ENCODE measurements at regions not wholly inside any gene's neighbourhood (a gene's known extent, or its start where the extent isn't known, plus 50 kb on each side); places are given as distances from the start of the nearest gene placed in this dataset.
A peak's percentile ranks its signal among the peaks of the same experiment; 100 is the strongest.

- peak; percentile 18 to 53 for DNase-seq
These were observed 195.2 kb upstream of the DPPA4 start for GRCh38 chr3:109532257-109533216.

DNA sequence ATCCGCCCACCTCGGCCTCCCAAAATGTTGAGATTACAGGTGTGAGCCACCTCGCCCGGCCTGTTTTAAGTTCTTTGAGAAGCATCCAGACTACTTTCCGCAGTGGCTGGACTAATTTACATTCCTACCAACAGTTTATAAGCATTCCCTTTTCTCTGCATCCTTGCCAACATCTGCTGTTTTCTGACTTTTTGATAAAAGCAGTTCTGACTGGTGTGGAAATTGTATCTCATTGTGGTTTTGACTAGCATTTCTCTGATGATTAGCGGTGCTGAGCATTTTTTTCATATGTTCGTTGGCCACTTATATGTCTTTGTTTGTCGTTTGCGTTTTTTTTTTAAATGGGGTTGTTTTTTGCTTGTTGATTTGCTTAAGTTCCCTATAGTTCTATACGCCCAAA lies 208.4 kb upstream of the DPPA4 start:
- no peak for DNase-seq

DNA sequence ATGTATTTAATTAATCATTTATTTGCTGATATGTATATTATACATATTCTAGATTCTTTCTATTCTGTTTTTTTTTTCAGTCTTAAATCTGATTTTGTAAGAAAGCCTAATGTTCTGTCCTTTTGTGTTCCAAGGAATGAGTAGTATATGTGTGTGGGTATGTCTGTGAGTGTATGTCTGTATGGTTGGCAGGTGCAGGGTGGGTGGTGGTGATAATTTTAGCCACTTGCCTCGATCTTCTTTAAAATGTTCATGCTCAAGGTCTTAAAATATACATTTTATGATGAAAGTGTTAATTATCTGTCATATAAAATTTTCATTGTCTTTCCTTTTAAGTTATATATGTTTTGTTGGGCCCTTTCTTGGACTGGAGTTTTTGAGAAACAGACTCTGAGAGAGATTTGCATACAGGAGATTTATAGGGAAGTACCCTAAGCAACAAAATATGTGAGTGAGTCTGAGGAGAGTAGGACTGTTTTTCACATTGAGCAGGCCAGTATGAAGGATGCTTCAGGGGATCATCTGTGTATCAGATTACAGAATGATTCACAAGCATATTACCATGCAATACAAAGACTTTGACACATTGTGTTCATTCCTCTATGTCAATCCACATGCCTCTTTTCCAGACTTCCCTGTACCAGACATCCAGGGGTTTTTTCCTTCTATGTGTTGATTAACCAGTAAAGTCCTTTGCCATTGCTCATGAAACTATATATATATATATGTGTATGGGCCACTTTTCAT lies 211.0 kb upstream of the DPPA4 start:
- no peak for DNase-seq

GRCh38 chr3:109553591-109554371 lies 216.4 kb upstream of the DPPA4 start:
- DNase-seq, result no peak

GRCh38 chr3:109559389-109559788 lies 222.0 kb upstream of the DPPA4 start:
- no peak for DNase-seq

GRCh38 chr3:109563149-109563548 lies 225.8 kb upstream of the DPPA4 start:
- peak; percentile 6 to 47 for DNase-seq

- DNase-seq, result no peak
These were observed 231.9 kb upstream of the DPPA4 start for GRCh38 chr3:109569135-109569846.

DNA sequence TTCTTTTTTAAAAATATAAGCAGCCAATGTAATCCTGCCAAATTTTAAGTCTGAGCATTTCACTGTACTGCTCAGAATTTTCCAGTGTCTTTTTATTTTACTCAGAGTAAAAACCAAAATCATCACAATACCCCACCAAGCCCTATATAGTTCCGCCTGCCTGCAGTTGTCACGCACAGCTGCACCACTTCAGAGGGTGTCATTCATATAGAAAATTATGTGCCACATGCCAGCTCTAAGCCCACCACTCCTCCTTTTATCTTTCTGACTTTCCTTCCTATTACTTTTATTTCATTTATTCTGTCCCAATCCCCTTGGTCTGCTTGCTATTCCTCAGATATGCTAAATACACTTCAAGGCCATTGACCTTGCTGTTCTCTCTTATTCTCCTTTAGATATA lies 233.1 kb upstream of the DPPA4 start:
- DNase-seq, result no peak

- no peak for DNase-seq
These were observed 235.0 kb upstream of the DPPA4 start for GRCh38 chr3:109572301-109572700.

GRCh38 chr3:109596991-109597390 lies 259.6 kb upstream of the DPPA4 start:
- DNase-seq, result no peak

GRCh38 chr3:109597444-109597843 lies 260.1 kb upstream of the DPPA4 start:
- DNase-seq, result no peak

- DNase-seq, result no peak
These were observed 270.6 kb upstream of the DPPA4 start for GRCh38 chr3:109607897-109608296.

- no peak for DNase-seq
These were observed 271.2 kb upstream of the DPPA4 start for GRCh38 chr3:109608574-109608973.

DNA sequence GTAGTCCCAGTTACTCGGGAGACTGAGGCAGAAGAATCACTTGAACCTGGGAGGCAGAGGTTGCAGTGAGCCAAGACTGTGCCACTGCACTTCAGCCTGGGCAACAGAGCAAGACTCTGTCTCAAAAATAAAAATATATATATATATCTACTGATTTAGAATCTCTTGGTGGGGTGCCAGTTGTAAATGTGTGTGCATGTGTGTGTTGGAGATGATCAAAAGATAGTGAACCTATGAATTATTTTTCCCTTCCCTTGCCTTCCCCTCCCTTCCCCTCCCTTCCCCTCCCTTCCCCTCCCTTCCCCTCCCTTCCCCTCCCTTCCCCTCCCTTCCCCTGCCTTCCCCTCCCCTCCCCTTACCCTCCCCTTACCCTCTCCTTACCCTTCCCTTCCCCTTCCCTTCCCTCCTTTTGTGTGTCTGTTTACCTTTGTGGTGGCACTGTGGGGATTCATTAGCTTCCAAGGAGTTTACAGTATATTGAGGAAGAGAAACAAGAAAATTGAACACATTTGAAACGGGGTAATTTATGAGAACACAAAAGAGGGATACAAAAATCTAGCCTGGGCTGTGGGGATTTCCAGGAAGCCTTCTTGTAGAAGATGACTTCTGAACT lies 281.5 kb upstream of the DPPA4 start:
- DNase-seq, result no peak

DNA sequence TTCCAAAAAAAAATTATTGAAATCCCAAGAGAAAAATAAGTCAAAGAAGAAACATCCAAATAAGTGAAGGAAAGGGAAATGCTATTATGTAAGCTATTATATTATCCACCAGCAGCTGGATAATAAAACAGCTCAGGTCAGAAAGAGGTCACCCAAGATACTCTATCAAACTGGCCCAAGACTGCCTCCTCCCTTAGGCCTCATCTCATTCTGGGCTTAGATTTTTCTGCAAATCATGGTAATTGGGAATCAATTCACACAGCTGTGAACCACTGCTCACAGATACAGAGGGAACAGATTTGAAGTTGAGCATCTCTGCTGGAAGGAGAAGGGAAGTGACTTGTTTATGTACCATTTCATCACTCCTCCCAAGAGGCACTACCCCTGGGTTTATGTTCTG lies 294.6 kb upstream of the DPPA4 start:
- no peak for DNase-seq

DNA sequence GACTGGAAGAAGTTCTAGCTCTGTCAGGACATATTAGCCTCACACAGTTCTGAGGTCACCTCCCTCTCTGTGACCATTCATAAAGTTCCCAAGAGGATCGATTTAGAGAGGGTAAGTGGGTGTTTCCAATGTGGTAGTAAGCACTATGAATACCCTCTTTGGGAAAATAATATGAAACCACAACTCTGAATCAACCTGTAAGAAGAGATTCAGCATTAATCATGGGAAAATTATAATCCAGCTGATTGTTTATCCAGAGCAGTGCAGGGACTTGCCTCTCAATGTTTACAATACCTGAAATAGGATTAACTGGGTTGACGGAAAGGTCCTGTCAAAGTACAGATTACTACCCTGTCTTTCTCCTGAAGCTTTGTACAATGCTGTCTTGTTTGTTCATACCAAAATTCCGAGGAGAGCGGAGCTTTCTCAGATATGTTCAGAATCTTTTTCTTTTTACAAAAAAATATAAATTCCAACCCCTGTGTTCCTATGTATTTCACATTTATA lies 302.9 kb upstream of the DPPA4 start:
- no peak for DNase-seq

GRCh38 chr3:109642025-109642424 lies 304.7 kb upstream of the DPPA4 start:
- no peak for DNase-seq

DNA sequence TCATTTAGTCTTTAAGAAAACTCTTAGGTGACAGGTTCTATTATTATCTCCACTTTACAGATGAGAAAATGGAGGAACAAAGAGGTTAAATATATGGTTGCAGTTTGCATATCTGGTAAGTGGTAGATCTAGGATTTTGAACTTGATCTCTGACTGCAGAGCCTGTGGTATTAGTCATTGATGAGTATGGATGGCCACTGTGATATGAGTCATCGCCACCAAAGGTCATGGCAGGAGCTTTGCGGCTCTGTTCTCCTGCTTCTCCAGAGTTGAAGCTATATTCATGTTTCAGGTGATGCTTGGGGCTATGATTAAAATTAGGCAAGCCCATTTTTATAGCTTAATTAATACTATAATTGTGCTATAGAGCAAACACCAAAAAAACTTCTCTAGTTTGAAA lies 306.2 kb upstream of the DPPA4 start:
- DNase-seq, result no peak

DNA sequence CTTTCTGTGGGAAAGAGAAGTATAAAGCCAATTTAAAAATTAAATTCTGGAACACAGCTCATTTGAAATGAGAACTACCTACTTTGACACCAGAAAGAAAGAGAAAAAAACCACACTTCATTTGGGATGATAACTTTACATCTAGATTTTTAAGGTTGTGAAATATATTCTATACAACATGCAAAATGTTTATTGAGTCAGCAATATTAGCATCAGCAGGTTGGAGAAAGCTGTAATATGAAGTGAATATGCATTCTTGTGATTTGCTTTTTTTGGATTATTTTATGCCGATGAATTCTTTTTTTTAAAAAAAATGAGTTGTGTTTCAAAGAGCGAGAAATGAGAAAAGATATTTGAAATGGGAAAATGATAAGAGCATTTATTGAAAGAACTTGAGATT lies 307.0 kb upstream of the DPPA4 start:
- DNase-seq, result no peak

- no peak for DNase-seq
These were observed 307.4 kb upstream of the DPPA4 start for GRCh38 chr3:109644746-109645145.

DNA sequence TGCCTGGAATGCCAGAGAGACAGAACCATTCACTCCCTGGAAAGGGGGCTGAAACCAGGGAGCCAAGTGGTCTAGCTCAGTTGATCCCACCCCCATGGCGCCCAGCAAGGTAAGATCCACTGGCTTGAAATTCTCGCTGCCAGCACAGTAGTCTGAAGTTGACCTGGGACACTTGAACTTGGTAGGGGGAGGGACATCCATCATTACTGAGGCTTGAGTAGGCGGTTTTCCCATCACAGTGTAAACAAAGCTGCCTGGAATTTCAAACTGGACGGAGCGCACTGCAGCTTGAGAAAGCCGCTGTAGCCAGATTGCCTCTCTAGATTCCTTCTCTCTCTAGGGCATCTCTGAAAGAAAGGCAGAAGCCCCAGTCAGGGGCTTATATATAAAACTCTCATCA lies 310.7 kb upstream of the DPPA4 start:
- DNase-seq, result no peak

DNA sequence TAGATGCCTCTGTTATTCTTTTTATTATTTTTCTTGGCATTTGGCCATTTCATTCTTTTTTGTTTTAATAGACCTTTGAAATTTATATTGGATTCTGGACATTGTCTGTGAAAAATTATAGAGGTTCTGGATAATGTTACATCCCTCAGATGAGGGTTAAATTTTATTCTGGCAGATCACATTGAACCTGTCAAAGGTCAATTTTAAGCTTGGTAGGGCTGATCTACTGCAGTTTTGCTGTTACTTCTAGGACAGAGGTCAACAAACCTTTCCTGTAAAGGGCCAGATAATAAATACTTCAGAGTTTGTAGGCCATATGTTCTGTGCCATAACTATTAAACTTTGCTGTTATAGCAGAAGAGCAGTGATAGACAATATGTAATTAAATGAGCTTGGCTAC lies 318.9 kb upstream of the DPPA4 start:
- DNase-seq, result no peak

Data from CD4-positive, alpha-beta T cell treated with Interferon alpha-2 for 1 hour (primary cell).